WTC11 (cell line): ENCODE measurements at regions not wholly inside any gene's neighbourhood (a gene's known extent, or its start where the extent isn't known, plus 50 kb on each side); places are given as distances from the start of the nearest gene placed in this dataset.

Experiments
- ATAC-seq: fragments of 200-7000 bp; cut with Tn5 transposase; 2 replicates; pipeline ENCODE4 v1.10.0; 2021; ENCODE audit warnings: mild to moderate bottlenecking, moderate library complexity
- CTCF ChIA-PET: fragments of 300-600 bp; sonication (Branson Sonifier 250); formaldehyde crosslinking; loops from one replicate; lab custom pipeline; 2021; ENCODE audit warnings: antibody characterized with exemption; lab: Charles Lee
- POLR2A ChIA-PET: fragments of 350-600 bp; sonication (Branson Sonifier 250); formaldehyde crosslinking; loops from one replicate; lab custom pipeline; 2021; ENCODE audit warnings: antibody characterized with exemption; lab: Charles Lee
- DNase-seq: peaks from one replicate; pipeline ENCODE4 v3.0.0; 2021; ENCODE audit warnings: low spot score
- H3K27ac Mint-ChIP-seq: 2 replicates; pipeline ENCODE4 v1.8.0; 2021; ENCODE audit warnings: mixed read lengths
- H3K27me3 Mint-ChIP-seq: 2 replicates; pipeline ENCODE4 v1.8.0; 2021; ENCODE audit warnings: low read depth, mild to moderate bottlenecking, moderate library complexity, mixed read lengths
- H3K36me3 Mint-ChIP-seq: 2 replicates; pipeline ENCODE4 v1.8.0; 2021; ENCODE audit warnings: mixed read lengths
- H3K4me1 Mint-ChIP-seq: 2 replicates; pipeline ENCODE4 v1.8.0; 2022; ENCODE audit warnings: mixed read lengths
- H3K4me3 Mint-ChIP-seq: 2 replicates; pipeline ENCODE4 v1.8.0; 2021; ENCODE audit warnings: mild to moderate bottlenecking, moderate library complexity, mixed read lengths
- H3K9me3 Mint-ChIP-seq: 2 replicates; pipeline ENCODE4 v1.8.0; 2021; ENCODE audit warnings: mixed read lengths
- AFF4 ChIP-seq: sonication (generic); formaldehyde crosslinking; IDR thresholded peaks from 2 replicates; pipeline ENCODE4 v1.8.1; 2023; ENCODE audit warnings: mild to moderate bottlenecking, missing genetic modification reagents, borderline replicate concordance
- ATF6 ChIP-seq: sonication (generic); formaldehyde crosslinking; IDR thresholded peaks from 2 replicates; pipeline ENCODE4 v1.8.1; 2023; ENCODE audit warnings: mild to moderate bottlenecking, missing genetic modification reagents
- CBFB ChIP-seq: sonication (generic); formaldehyde crosslinking; IDR thresholded peaks from 2 replicates; pipeline ENCODE4 v1.8.1; 2022; ENCODE audit warnings: mild to moderate bottlenecking, low read depth, missing genetic modification reagents
- CTCF ChIP-seq: fragments of 200-600 bp; IDR thresholded peaks from 2 replicates; pipeline ENCODE4 v1.8.0; 2022; ENCODE audit warnings: antibody characterized with exemption
- ESRRA ChIP-seq: sonication (generic); formaldehyde crosslinking; IDR thresholded peaks from 2 replicates; pipeline ENCODE4 v1.8.1; 2022; ENCODE audit warnings: mild to moderate bottlenecking, missing genetic modification reagents, borderline replicate concordance
- FOXK1 ChIP-seq: sonication (generic); formaldehyde crosslinking; IDR thresholded peaks from 2 replicates; pipeline ENCODE4 v1.8.0; 2022; ENCODE audit warnings: mild to moderate bottlenecking, moderate library complexity, missing genetic modification reagents
- MLX ChIP-seq: sonication (generic); formaldehyde crosslinking; IDR thresholded peaks from 2 replicates; pipeline ENCODE4 v1.8.1; 2023; ENCODE audit warnings: mild to moderate bottlenecking, missing genetic modification reagents, moderate library complexity
- MXD4 ChIP-seq: fragments of 250-450 bp; sonication (Bioruptor Pico); IDR thresholded peaks from 2 replicates; pipeline ENCODE4 v1.8.0; 2021; ENCODE audit warnings: mild to moderate bottlenecking, moderate library complexity, borderline replicate concordance
- NFATC4 ChIP-seq: fragments of 250-450 bp; sonication (Bioruptor Pico); IDR thresholded peaks from 2 replicates; pipeline ENCODE4 v1.9.0; 2021; ENCODE audit warnings: mild to moderate bottlenecking
- NR1H2 ChIP-seq: sonication (generic); formaldehyde crosslinking; IDR thresholded peaks from 2 replicates; pipeline ENCODE4 v1.9.0; 2021; ENCODE audit warnings: mild to moderate bottlenecking, moderate library complexity, missing genetic modification reagents
- PRRX2 ChIP-seq: fragments of 250-450 bp; sonication (Bioruptor Pico); IDR thresholded peaks from 2 replicates; pipeline ENCODE4 v1.8.0; 2021; ENCODE audit warnings: mild to moderate bottlenecking
- SMAD4 ChIP-seq: sonication (generic); formaldehyde crosslinking; IDR thresholded peaks from 2 replicates; pipeline ENCODE4 v1.8.0; 2022; ENCODE audit warnings: mild to moderate bottlenecking, missing genetic modification reagents
- TEAD4 ChIP-seq: sonication (generic); formaldehyde crosslinking; IDR thresholded peaks from 2 replicates; pipeline ENCODE4 v1.8.0; 2022; ENCODE audit warnings: mild to moderate bottlenecking, missing genetic modification reagents
- TP53 ChIP-seq: sonication (generic); formaldehyde crosslinking; IDR thresholded peaks from 2 replicates; pipeline ENCODE4 v1.8.1; 2023; ENCODE audit warnings: mild to moderate bottlenecking, missing genetic modification reagents
- ZBTB21 ChIP-seq: sonication (generic); formaldehyde crosslinking; IDR thresholded peaks from 2 replicates; pipeline ENCODE4 v1.8.1; 2023; ENCODE audit warnings: mild to moderate bottlenecking, missing genetic modification reagents, borderline replicate concordance
- ZNF138 ChIP-seq: sonication (generic); formaldehyde crosslinking; conservative IDR thresholded peaks from 2 replicates; pipeline ENCODE4 v1.8.1; 2022; ENCODE audit warnings: mild to moderate bottlenecking, moderate library complexity, missing genetic modification reagents
- ZNF232 ChIP-seq: sonication (generic); formaldehyde crosslinking; IDR thresholded peaks from 2 replicates; pipeline ENCODE4 v1.8.0; 2022; ENCODE audit warnings: mild to moderate bottlenecking, missing genetic modification reagents
- ZNF263 ChIP-seq: sonication (generic); formaldehyde crosslinking; IDR thresholded peaks from 2 replicates; pipeline ENCODE4 v1.8.1; 2022; ENCODE audit warnings: low read depth, mild to moderate bottlenecking, moderate library complexity, missing genetic modification reagents
- ZNF396 ChIP-seq: fragments of 250-450 bp; sonication (Bioruptor Pico); IDR thresholded peaks from 2 replicates; pipeline ENCODE4 v1.8.0; 2021; ENCODE audit warnings: mild to moderate bottlenecking, moderate library complexity, borderline replicate concordance
- ZNF423 ChIP-seq: fragments of 250-450 bp; sonication (Bioruptor Pico); IDR thresholded peaks from 2 replicates; pipeline ENCODE4 v2.1.2; 2022; ENCODE audit warnings: mild to moderate bottlenecking, moderate library complexity
- ZNF671 ChIP-seq: fragments of 250-450 bp; sonication (Bioruptor Pico); IDR thresholded peaks from 2 replicates; pipeline ENCODE4 v1.8.0; 2021; ENCODE audit warnings: mild to moderate bottlenecking
- TF ChIP-seq, protein P1 (sequence below): fragments of 250-450 bp; sonication (Bioruptor Pico); IDR thresholded peaks from 2 replicates; pipeline ENCODE4 v1.9.0; 2021; ENCODE audit warnings: mild to moderate bottlenecking
- TF ChIP-seq, protein P2 (sequence below): sonication (generic); formaldehyde crosslinking; IDR thresholded peaks from 2 replicates; pipeline ENCODE4 v1.8.0; 2022; ENCODE audit warnings: mild to moderate bottlenecking, missing genetic modification reagents

DNA sequence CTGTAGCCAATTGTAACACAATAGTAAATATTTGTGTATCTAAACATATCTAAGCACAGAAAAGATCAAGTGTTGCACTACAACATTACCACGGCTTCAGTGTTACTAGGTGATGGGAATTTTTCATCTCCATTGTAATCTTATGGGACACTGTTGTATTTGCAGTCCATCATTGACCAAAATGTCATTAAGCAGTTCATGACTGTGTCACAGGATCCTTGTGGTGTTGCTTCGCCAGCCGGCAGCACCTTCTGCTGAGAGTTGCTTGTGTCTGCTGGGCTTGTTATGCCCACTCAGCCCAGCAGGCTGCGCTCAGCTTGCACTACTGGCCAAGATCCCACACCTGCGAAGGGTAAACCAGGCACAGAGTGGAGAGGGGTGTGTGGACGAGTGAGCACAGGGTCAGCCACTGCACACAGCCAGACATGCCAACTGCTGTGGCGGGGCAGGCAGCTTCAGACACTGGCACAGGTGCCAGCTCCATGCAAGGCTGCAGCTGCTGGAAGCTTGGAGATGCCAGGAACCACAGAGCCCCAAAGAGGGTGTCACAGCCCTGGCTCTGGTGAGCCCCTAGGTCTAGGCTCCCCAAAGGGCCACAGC lies 273.7 kb downstream of the CETN3 start:
- no peak overlapping the region for H3K4me3 Mint-ChIP-seq
- H3K4me1 Mint-ChIP-seq, result peaks cover 11% of the 10 kb centered on the region
- peaks cover 8% of the 10 kb centered on the region for H3K9me3 Mint-ChIP-seq
- DNase-seq, result peak; percentile 68
- TF ChIP-seq ESRRA (no peak), ZNF232 (CRISPR knock-in tag) (no peak), SMAD4 (CRISPR knock-in tag) (no peak), MXD4 (no peak), ATF6 (CRISPR knock-in tag) (no peak), CTCF (peak; percentile 74), NR1H2 (no peak), FOXK1 (no peak), PRRX2 (CRISPR knock-in tag) (no peak), TP53 (CRISPR knock-in tag) (0 out of 2 replicates have a peak, but pooled peaks have one; percentile 30), TEAD4 (CRISPR knock-in tag) (no peak), ZNF396 (CRISPR knock-in tag) (no peak), ZNF423 (no peak)
- TF ChIP-seq, protein P1, sequence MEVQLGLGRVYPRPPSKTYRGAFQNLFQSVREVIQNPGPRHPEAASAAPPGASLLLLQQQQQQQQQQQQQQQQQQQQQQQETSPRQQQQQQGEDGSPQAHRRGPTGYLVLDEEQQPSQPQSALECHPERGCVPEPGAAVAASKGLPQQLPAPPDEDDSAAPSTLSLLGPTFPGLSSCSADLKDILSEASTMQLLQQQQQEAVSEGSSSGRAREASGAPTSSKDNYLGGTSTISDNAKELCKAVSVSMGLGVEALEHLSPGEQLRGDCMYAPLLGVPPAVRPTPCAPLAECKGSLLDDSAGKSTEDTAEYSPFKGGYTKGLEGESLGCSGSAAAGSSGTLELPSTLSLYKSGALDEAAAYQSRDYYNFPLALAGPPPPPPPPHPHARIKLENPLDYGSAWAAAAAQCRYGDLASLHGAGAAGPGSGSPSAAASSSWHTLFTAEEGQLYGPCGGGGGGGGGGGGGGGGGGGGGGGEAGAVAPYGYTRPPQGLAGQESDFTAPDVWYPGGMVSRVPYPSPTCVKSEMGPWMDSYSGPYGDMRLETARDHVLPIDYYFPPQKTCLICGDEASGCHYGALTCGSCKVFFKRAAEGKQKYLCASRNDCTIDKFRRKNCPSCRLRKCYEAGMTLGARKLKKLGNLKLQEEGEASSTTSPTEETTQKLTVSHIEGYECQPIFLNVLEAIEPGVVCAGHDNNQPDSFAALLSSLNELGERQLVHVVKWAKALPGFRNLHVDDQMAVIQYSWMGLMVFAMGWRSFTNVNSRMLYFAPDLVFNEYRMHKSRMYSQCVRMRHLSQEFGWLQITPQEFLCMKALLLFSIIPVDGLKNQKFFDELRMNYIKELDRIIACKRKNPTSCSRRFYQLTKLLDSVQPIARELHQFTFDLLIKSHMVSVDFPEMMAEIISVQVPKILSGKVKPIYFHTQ (CRISPR knock-in tag), result no peak
- TF ChIP-seq, protein P2, sequence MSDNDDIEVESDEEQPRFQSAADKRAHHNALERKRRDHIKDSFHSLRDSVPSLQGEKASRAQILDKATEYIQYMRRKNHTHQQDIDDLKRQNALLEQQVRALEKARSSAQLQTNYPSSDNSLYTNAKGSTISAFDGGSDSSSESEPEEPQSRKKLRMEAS (CRISPR knock-in tag), result no peak
- no peak overlapping the region for H3K27ac Mint-ChIP-seq
- ChIA-PET CTCF (interaction anchor here (0.9 to 1.8 kb wide), 3 partner anchors 25 to 206 kb away, joined by 3 to 12 read pairs (median 8); no protein-coding TSS in a partner anchor), POLR2A (no interaction called here)
- no peaks in the 10 kb centered on the region for H3K27me3 Mint-ChIP-seq
- ATAC-seq, result peak; percentile 99
- H3K36me3 Mint-ChIP-seq, result peaks cover 6% of the 10 kb centered on the region; the same call in 1 of the 2 replicates

DNA sequence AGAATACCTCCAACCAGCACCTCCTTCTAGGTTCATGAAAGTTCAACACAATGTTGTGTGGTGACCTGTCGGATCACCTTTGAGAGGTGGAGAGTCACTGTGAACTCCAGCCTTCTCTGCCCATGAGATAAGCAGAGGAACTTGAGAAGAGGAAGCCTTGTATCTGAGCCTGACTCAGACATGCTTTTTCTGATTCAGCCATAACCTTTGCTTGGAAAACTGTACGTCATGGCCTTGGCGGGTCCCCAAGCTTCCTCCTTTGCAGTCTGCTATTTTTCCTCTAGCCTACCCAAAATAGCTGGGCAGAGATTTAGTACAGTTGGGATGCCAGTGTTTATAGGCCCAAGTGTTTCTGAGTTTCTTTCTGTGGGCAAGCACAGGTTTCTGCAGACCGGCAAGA lies 274.7 kb downstream of the CETN3 start:
- ATAC-seq (no peak), DNase-seq (no peak)
- Mint-ChIP-seq H3K4me3 (no peak overlapping the region), H3K9me3 (peaks cover 6% of the 10 kb centered on the region), H3K27me3 (no peaks in the 10 kb centered on the region), H3K4me1 (peaks cover 11% of the 10 kb centered on the region), H3K27ac (no peak overlapping the region), H3K36me3 (peaks cover 4% of the 10 kb centered on the region; the same call in 1 of the 2 replicates)
- ChIA-PET CTCF (interaction anchor here (1.7 to 1.8 kb wide), 2 partner anchors 26 to 131 kb away, joined by 8 to 12 read pairs; no protein-coding TSS in a partner anchor), POLR2A (no interaction called here)
- TF ChIP-seq MLX (CRISPR knock-in tag) (no peak), ZBTB21 (CRISPR knock-in tag) (no peak), ESRRA (no peak), AFF4 (CRISPR knock-in tag) (no peak), ZNF263 (CRISPR knock-in tag) (no peak), ZNF138 (no peak), CBFB (no peak), ZNF671 (no peak), NFATC4 (no peak)
- TF ChIP-seq, protein P2 (CRISPR knock-in tag), result no peak
